OCI-LY7 (cell line): ENCODE measurements at regions not wholly inside any gene's neighbourhood (a gene's known extent, or its start where the extent isn't known, plus 50 kb on each side); places are given as distances from the start of the nearest gene placed in this dataset.

Source experiments
- EZH2phosphoT487 ChIP-seq: fragments of 200-600 bp; sonication (generic); IDR thresholded peaks from 2 replicates; pipeline ENCODE4 v1.6.1; 2018; ENCODE audit warnings: low read depth, borderline replicate concordance, mild to moderate bottlenecking, mixed run types, antibody characterized with exemption, low read length, moderate library complexity, mixed read lengths
- TF ChIP-seq, protein P1 (sequence below): fragments of 200-600 bp; sonication (generic); conservative IDR thresholded peaks from 2 replicates; pipeline ENCODE4 v1.5.1; 2014; ENCODE audit warnings: mild to moderate bottlenecking, antibody characterized with exemption, low read length, moderate library complexity, mixed read lengths

DNA sequence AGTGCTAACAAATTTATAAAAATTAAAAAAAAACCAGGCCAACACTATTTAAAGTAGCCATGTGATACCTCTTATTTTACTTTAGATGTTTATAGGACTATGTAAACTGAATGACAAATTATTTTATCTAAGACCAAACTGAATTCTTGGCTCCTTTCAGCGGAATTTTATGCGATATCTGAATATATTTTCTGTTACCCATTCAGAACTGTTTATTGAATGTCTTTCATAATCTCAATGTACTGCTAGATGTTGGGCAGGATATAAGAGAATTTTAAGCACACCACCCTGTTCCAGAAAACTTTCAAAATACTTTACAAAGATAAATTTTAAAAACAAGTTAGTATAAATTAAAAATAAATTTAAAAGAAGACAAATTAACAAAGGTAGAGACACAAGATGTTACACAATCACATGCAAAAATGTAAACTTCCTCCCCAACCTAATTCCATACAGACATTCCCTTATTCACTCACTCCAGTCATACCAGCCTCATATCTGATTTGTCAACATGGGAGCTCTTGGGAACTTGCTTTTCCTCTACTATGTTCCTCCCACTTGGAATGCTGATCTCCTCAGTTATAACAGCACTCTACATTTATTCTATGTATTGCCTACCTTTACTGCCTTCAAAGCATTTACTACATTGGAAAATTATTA is 154.6 kb upstream of the MBNL1 start:
- TF ChIP-seq, protein P1, sequence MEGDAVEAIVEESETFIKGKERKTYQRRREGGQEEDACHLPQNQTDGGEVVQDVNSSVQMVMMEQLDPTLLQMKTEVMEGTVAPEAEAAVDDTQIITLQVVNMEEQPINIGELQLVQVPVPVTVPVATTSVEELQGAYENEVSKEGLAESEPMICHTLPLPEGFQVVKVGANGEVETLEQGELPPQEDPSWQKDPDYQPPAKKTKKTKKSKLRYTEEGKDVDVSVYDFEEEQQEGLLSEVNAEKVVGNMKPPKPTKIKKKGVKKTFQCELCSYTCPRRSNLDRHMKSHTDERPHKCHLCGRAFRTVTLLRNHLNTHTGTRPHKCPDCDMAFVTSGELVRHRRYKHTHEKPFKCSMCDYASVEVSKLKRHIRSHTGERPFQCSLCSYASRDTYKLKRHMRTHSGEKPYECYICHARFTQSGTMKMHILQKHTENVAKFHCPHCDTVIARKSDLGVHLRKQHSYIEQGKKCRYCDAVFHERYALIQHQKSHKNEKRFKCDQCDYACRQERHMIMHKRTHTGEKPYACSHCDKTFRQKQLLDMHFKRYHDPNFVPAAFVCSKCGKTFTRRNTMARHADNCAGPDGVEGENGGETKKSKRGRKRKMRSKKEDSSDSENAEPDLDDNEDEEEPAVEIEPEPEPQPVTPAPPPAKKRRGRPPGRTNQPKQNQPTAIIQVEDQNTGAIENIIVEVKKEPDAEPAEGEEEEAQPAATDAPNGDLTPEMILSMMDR = no peak
- TF ChIP-seq EZH2phosphoT487 = no peak
